Keratinocyte (primary cell): ENCODE measurements at regions not wholly inside any gene's neighbourhood (a gene's known extent, or its start where the extent isn't known, plus 50 kb on each side); places are given as distances from the start of the nearest gene placed in this dataset.

Source experiments
- DNase-seq: peaks from one replicate; pipeline ENCODE4 v3.0.0-alpha.2; 2011; ENCODE audit warnings: low read depth, missing footprints, low spot score
- FAIRE-seq: peaks from 2 replicates; lab custom pipeline; 2011; peaks lifted over from hg19 to GRCh38; lab: Jason Lieb, UNC
- H2AFZ ChIP-seq: 2 replicates; pipeline ENCODE4 v1.6.0; 2012; ENCODE audit warnings: low read length, control low read depth, inconsistent platforms; ENCODE audit not compliant: control insufficient read depth
- H3K27ac ChIP-seq: 2 replicates; pipeline ENCODE4 v1.5.1; 2011; ENCODE audit warnings: low read length; ENCODE audit not compliant: control insufficient read depth, insufficient read depth
- H3K27me3 ChIP-seq: 3 replicates; pipeline ENCODE4 v1.6.0; 2011; ENCODE audit warnings: low read length; ENCODE audit not compliant: control insufficient read depth, insufficient read depth; ENCODE audit errors: extremely low read depth
- H3K36me3 ChIP-seq, 2 experiments: 2 replicates in 1 of 2; 3 replicates in 1 of 2; pipeline ENCODE4 v1.5.1; 2011; ENCODE audit warnings: low read length in 2 of 2, mild to moderate bottlenecking in 1 of 2; ENCODE audit not compliant: control insufficient read depth in 2 of 2, insufficient read depth in 2 of 2; ENCODE audit errors: extremely low read depth in 1 of 2
- H3K4me1 ChIP-seq: 3 replicates; pipeline ENCODE4 v1.5.1; 2011; ENCODE audit warnings: low read length; ENCODE audit not compliant: control insufficient read depth, insufficient read depth; ENCODE audit errors: extremely low read depth
- H3K4me2 ChIP-seq: 3 replicates; pipeline ENCODE4 v1.6.0; 2011; ENCODE audit warnings: low read depth, low read length; ENCODE audit not compliant: control insufficient read depth, insufficient read depth; ENCODE audit errors: extremely low read depth
- H3K4me3 ChIP-seq, 3 experiments: fragments of 200-600 bp in 1 of 3; sonication (generic) in 1 of 3; 2 replicates in 2 of 3; 3 replicates in 1 of 3; pipeline ENCODE4 v1.5.1; 2011 to 2016; ENCODE audit warnings: low read length in 3 of 3, mild to moderate bottlenecking in 3 of 3, control low read depth in 2 of 3, inconsistent platforms in 1 of 3, low read depth in 1 of 3, mixed read lengths in 1 of 3, mixed run types in 1 of 3, moderate library complexity in 1 of 3; ENCODE audit not compliant: control insufficient read depth in 2 of 3, insufficient read depth in 2 of 3; ENCODE audit errors: extremely low read depth in 1 of 3
- H3K79me2 ChIP-seq: 2 replicates; pipeline ENCODE4 v1.6.0; 2012; ENCODE audit warnings: low read length; ENCODE audit not compliant: control insufficient read depth, insufficient read depth
- H3K9ac ChIP-seq: 3 replicates; pipeline ENCODE4 v1.6.0; 2011; ENCODE audit warnings: low read length; ENCODE audit not compliant: control insufficient read depth, insufficient read depth; ENCODE audit errors: extremely low read depth
- H3K9me1 ChIP-seq: 3 replicates; pipeline ENCODE4 v1.6.0; 2011; ENCODE audit warnings: low read length; ENCODE audit not compliant: control insufficient read depth, insufficient read depth; ENCODE audit errors: extremely low read depth
- H3K9me3 ChIP-seq: 2 replicates; pipeline ENCODE4 v1.5.1; 2012; ENCODE audit warnings: low read depth, low read length; ENCODE audit not compliant: control insufficient read depth
- H4K20me1 ChIP-seq: 3 replicates; pipeline ENCODE4 v1.6.0; 2011; ENCODE audit warnings: low read length; ENCODE audit not compliant: control insufficient read depth, insufficient read depth; ENCODE audit errors: extremely low read depth
- CTCF ChIP-seq, 3 experiments: IDR thresholded peaks in 1 of 3; conservative IDR thresholded peaks in 1 of 3; optimal IDR thresholded peaks in 1 of 3; 2 replicates in 2 of 3; 3 replicates in 1 of 3; pipeline versions ENCODE3 to v1.5.1; 2011; ENCODE audit warnings: low read length in 3 of 3, mild to moderate bottlenecking in 3 of 3, moderate library complexity in 2 of 3, control low read depth in 1 of 3, inconsistent platforms in 1 of 3; ENCODE audit not compliant: insufficient read depth in 2 of 3; ENCODE audit errors: extremely low read depth in 1 of 3
- EZH2 ChIP-seq: IDR thresholded peaks from one replicate; pipeline ENCODE4 v1.6.1; 2012; ENCODE audit warnings: inconsistent platforms, mild to moderate bottlenecking, low read length, moderate library complexity
- dilution Hi-C: fragments of 300-500 bp; cut with MboI; formaldehyde crosslinking; loops from one replicate; pipeline ENCODE4 v1.7.0; 2020; ENCODE audit warnings: low sequenced_read_pairs; ENCODE audit not compliant: extremely low pct_ligation_motif_present

GRCh38 chr7:124275411-124275810, 242.5 kb upstream of the TMEM229A start:
- no peak for FAIRE-seq
- dilution Hi-C loops = no loop called here
- no peak overlapping the region for H3K4me3 ChIP-seq

GRCh38 chr7:124269774-124270173, 236.9 kb upstream of the TMEM229A start:
- no peak overlapping the region for H3K4me3 ChIP-seq
- no peak for FAIRE-seq
- H3K36me3 ChIP-seq = no peaks in the 10 kb centered on the region
- H3K4me2 ChIP-seq = no peak overlapping the region
- no peak overlapping the region for H2AFZ ChIP-seq
- no peaks in the 10 kb centered on the region for H3K9me3 ChIP-seq
- no peaks in the 10 kb centered on the region for H3K9me1 ChIP-seq
- H4K20me1 ChIP-seq = no peaks in the 10 kb centered on the region
- no peaks in the 10 kb centered on the region for H3K79me2 ChIP-seq
- H3K4me1 ChIP-seq = no peaks in the 10 kb centered on the region
- no peak for TF ChIP-seq CTCF (optimal IDR thresholded peaks at IDR 0.05 in 1 of 3, IDR thresholded peaks at IDR 0.05 in 1 of 3, conservative IDR thresholded peaks at IDR 0.05 in 1 of 3; ENCODE audit: extremely low read depth in 1 of 3, insufficient read depth in 2 of 3, low read length in 3 of 3)
- TF ChIP-seq EZH2 = no peak
- no peak overlapping the region for H3K27ac ChIP-seq
- no peak for DNase-seq
- H3K27me3 ChIP-seq = no peaks in the 10 kb centered on the region
- no peak overlapping the region for H3K9ac ChIP-seq
- dilution Hi-C loops = no loop called here

More at GRCh38 chr7:124275411-124275810, 242.5 kb upstream of the TMEM229A start:
- no peak for DNase-seq
- Histone ChIP-seq H2AFZ (no peak overlapping the region), H3K9me1 (no peaks in the 10 kb centered on the region), H3K27ac (no peak overlapping the region), H3K4me1 (no peaks in the 10 kb centered on the region), H3K9me3 (no peaks in the 10 kb centered on the region), H3K36me3 (no peaks in the 10 kb centered on the region), H3K27me3 (no peaks in the 10 kb centered on the region), H3K4me2 (no peak overlapping the region), H3K79me2 (no peaks in the 10 kb centered on the region), H4K20me1 (no peaks in the 10 kb centered on the region), H3K9ac (no peak overlapping the region)
- TF ChIP-seq EZH2 = no peak

DNA sequence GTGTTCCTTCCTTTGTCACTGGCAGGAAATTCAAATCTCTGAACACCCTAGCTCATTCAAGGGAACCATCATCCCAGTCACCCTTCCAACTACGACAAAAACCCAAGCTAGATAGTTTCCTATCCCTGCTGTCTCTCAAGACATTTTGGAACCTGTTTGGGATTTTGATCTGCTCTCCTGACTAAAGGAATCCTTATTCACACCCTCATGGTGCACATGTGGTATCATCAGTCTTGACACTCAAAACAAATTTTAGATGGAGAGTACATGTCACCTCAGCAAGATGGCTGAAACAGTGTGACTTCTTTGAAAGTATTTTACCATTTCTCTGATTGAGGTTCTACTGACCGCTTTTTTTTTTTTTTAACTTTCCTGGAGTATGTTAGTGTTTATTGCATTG, 234.3 kb upstream of the TMEM229A start:
- no peaks in the 10 kb centered on the region for H3K9me1 ChIP-seq

More for the DNA sequence above, 234.3 kb upstream of the TMEM229A start:
- H4K20me1 ChIP-seq = no peaks in the 10 kb centered on the region
- H3K36me3 ChIP-seq = no peaks in the 10 kb centered on the region
- no peaks in the 10 kb centered on the region for H3K79me2 ChIP-seq
- H3K4me3 ChIP-seq = no peak overlapping the region
- no peak overlapping the region for H3K27ac ChIP-seq
- dilution Hi-C loops = no loop called here
- no peak for TF ChIP-seq EZH2
- TF ChIP-seq CTCF (optimal IDR thresholded peaks at IDR 0.05 in 1 of 3, IDR thresholded peaks at IDR 0.05 in 1 of 3, conservative IDR thresholded peaks at IDR 0.05 in 1 of 3; ENCODE audit: extremely low read depth in 1 of 3, insufficient read depth in 2 of 3, low read length in 3 of 3) = no peak
- DNase-seq (no peak), FAIRE-seq (no peak)
- no peak overlapping the region for H3K4me2 ChIP-seq
- H2AFZ ChIP-seq = no peak overlapping the region
- H3K9me3 ChIP-seq = no peaks in the 10 kb centered on the region
- no peak overlapping the region for H3K9ac ChIP-seq
- no peaks in the 10 kb centered on the region for H3K27me3 ChIP-seq
- no peaks in the 10 kb centered on the region for H3K4me1 ChIP-seq
